RWPE1 (cell line): ENCODE measurements at regions not wholly inside any gene's neighbourhood (a gene's known extent, or its start where the extent isn't known, plus 50 kb on each side); places are given as distances from the start of the nearest gene placed in this dataset.
"Not testable (repeated sequence)": the region's sequence is repeated elsewhere in the genome, so short reads cannot be mapped to it uniquely, and the experiment has no call there.

ENCODE experiments used
- CTCF ChIA-PET: fragments of 350-600 bp; sonication (Branson Sonifier 250); formaldehyde crosslinking; extraction: SDS; loops from one replicate; lab custom pipeline; 2021; lab: Yijun Ruan, JAX
- POLR2A ChIA-PET: fragments of 400-600 bp; formaldehyde crosslinking; extraction: SDS; loops from one replicate; lab custom pipeline; 2020; ENCODE audit warnings: antibody characterized with exemption; ENCODE audit not compliant: low non-redundant PET; lab: Yijun Ruan, JAX
- DNase-seq: peaks from one replicate; pipeline ENCODE4 v3.0.0; 2012; ENCODE audit warnings: low spot score
- H3K27ac ChIP-seq: fragments of 450-650 bp; 2 replicates; pipeline ENCODE4 v1.5.1; 2017

DNA sequence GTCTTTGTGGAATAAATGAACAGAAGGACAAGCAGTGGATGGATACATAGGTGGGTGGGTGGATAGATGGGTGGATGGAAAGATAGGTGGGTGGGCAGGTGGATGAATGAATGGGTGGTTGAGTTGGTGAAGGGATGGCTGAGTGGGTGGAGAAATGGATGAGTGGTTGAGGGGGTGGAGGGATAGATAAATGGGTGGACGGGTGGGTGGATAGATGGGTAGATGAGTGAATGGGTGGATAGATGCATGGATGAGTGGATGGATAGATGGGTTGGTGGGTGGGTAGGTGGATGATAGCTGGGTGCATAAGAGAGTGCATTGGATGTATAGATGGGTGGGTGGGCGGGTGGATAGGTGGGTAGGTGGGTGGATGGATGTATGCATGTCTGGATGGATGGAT is 63.5 kb downstream of the UNC93B1 start:
- H3K27ac ChIP-seq, DNase-seq, CTCF ChIA-PET, POLR2A ChIA-PET: not testable (repeated sequence)

DNA sequence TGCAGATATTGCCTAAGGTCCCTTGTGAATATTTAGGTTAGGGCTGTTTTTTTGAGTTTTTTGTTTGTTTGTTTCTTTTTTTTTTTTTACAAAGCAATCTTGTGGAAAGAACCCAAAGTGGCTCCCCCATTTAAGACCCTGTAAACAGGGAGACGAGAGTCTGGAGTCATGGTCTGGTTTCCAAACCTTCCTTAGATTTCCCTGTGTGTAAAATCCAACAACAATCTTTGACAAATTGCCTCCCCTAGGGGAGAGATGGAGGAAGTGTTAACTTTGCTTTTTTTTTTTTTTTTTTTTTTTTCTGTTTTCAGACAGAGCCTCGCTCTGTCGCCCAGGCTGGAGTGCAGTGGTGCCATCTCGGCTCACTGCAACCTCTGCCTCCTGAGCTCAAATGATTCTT is 64.9 kb downstream of the UNC93B1 start:
- POLR2A ChIA-PET, CTCF ChIA-PET, H3K27ac ChIP-seq, DNase-seq: not testable (repeated sequence)

GRCh38 chr11:67938371-67938770 is 65.5 kb downstream of the UNC93B1 start:
- POLR2A ChIA-PET, CTCF ChIA-PET, DNase-seq, H3K27ac ChIP-seq: not testable (repeated sequence)

GRCh38 chr11:67923565-67923964 is 80.3 kb downstream of the UNC93B1 start:
- DNase-seq, POLR2A ChIA-PET, CTCF ChIA-PET, H3K27ac ChIP-seq: not testable (repeated sequence)

DNA sequence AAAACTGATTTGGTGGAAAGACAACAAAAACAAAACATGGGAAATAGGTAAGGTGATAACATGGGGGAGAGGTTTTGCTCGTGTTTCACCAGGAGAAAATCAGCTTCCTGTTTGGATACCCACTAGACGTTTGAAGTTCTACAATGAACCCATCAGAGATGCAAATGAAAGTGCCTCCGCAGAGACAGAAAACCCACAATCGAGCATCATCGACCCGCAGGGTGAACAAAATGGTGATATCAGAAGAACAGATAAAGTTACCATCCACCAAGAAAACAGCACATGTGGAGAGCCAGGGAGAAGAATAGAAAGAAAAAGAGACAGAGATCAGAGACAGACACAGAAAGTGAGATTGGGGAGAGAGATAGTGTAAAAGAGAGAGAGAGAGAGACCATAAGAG is 83.4 kb downstream of the UNC93B1 start:
- CTCF ChIA-PET, DNase-seq, POLR2A ChIA-PET, H3K27ac ChIP-seq: not testable (repeated sequence)

GRCh38 chr11:67912184-67912583 is 91.7 kb downstream of the UNC93B1 start:
- H3K27ac ChIP-seq, DNase-seq, POLR2A ChIA-PET, CTCF ChIA-PET: not testable (repeated sequence)

DNA sequence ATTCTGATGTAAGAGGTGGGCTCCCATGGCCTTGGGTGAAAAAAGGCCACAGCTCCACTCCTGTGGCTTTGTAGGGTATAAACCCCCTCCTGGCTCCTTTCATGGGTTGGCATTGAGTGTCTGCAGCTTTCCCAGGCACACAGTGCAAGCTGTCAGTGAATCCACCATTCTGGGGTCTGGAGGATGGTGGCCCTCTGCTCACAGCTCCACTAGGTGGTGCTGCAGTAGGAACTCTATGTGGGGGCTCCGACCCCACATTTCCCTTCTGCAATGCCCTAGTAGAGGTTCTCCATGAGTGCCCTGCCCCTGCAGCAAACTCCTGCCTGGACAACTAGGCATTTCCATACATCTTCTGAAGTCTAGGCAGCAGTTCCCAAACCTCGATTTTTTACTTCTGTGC is 92.7 kb downstream of the UNC93B1 start:
- H3K27ac ChIP-seq, CTCF ChIA-PET, POLR2A ChIA-PET, DNase-seq: not testable (repeated sequence)

DNA sequence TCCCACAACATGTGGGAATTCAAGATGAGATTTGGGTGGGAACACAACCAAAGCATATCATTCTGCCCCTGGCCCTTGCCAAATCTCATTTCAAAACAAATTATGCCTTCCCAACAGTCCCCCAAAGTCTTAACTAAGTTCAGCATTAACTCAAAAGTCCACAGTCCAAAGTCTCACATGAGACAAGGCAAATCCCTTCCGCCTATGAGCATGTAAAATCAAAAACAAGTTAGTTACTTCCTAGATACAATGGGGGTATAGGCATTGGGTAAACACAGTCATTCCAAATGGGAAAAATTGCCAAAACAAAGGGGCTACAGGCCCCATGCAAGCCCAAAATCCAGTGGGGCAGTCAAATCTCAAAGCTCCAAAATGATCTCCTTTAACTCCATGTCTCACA is 93.1 kb downstream of the UNC93B1 start:
- CTCF ChIA-PET, H3K27ac ChIP-seq, DNase-seq, POLR2A ChIA-PET: not testable (repeated sequence)

DNA sequence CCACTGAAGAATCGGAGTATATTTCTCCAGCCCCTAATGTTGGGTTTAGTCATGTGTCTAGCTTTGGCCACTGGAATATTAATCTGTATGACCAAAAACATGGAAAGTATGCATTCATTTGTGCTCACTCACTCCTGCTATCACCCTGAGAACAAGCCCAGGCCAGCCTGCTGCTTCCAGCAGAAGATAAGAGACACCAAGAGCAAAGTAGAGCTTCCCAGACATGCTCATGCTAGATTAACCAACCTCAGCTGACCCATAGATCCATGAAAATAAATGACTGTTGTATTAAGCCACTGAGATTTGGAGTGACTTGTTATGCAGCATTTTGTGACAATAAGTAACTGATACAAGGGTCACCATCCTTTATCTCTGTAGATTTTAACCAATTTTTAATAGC is 96.9 kb downstream of the UNC93B1 start:
- POLR2A ChIA-PET, CTCF ChIA-PET, DNase-seq, H3K27ac ChIP-seq: not testable (repeated sequence)

GRCh38 chr11:67899462-67899861 is 104.4 kb downstream of the UNC93B1 start:
- H3K27ac ChIP-seq: not testable (repeated sequence)

DNA sequence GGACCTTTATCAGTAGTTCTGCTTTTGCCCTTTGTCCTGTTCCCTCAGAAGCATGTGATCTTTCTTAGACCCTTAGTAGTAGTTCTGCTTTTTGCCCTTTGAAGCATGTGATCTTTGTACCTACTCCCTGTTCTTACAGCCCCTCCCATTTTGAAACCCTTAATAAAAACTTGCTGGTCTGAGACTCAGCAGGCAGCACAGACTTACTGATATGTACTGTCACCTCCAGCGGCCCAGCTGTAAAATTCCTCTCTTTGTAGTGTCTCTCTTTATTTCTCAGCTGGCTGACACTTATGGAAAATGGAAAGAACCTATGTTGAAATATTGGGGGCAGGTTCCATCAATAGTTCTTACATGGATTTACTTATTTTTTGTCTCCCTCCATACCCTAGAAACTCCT is 110.4 kb downstream of the UNC93B1 start:
- CTCF ChIA-PET, POLR2A ChIA-PET, H3K27ac ChIP-seq, DNase-seq: not testable (repeated sequence)

More at GRCh38 chr11:67899462-67899861, 104.4 kb downstream of the UNC93B1 start:
- POLR2A ChIA-PET, CTCF ChIA-PET, DNase-seq: not testable (repeated sequence)

DNA sequence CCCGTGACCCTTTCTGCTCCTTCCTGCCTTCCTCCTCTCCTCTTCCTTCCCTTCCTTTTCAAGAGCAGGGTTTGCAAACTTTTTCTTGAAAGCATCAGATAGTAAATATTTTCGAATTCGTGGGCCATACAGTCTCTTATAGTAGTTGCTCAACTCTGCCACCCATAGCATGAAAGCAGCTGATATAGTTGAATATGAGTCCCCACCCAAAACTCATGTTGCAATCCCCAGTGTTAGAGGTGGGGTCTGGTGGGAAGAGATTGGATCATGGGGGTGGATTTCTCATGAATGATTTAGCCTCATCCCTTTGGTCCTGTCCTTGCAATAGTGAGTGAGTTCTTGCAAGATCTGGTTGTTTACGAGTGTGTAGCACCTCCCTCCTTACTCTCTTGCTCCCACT is 114.3 kb downstream of the UNC93B1 start:
- DNase-seq, H3K27ac ChIP-seq, CTCF ChIA-PET, POLR2A ChIA-PET: not testable (repeated sequence)

- CTCF ChIA-PET, POLR2A ChIA-PET, H3K27ac ChIP-seq, DNase-seq: not testable (repeated sequence)
Observed at GRCh38 chr11:67888056-67888455, 115.8 kb downstream of the UNC93B1 start.

DNA sequence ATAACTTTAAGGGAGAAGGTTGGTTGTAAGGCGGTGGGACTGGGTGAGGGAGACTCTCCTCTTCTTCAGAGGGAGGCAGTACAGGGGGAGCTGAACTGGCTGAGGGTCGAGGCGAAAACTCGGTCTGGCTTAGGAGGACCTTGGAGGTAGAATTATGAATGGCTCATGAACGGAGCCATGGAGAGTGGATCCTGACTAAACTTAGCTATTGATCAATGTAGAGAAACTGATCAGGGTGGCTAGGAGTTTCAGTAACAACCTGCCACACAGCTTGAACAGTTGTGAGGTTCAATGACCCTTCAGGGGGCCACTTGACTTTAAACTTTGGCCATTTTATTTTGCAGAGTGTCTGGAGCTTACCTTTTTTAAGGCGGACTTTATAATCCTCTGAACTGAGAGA is 117.2 kb downstream of the UNC93B1 start:
- H3K27ac ChIP-seq, CTCF ChIA-PET, POLR2A ChIA-PET, DNase-seq: not testable (repeated sequence)

GRCh38 chr11:67886207-67886606 is 117.7 kb downstream of the UNC93B1 start:
- POLR2A ChIA-PET, DNase-seq, H3K27ac ChIP-seq: not testable (repeated sequence)
- CTCF ChIA-PET: interaction anchor here (0.6 kb wide), 1 partner anchor 40 kb away, joined by 3 read pairs; no protein-coding TSS in a partner anchor

DNA sequence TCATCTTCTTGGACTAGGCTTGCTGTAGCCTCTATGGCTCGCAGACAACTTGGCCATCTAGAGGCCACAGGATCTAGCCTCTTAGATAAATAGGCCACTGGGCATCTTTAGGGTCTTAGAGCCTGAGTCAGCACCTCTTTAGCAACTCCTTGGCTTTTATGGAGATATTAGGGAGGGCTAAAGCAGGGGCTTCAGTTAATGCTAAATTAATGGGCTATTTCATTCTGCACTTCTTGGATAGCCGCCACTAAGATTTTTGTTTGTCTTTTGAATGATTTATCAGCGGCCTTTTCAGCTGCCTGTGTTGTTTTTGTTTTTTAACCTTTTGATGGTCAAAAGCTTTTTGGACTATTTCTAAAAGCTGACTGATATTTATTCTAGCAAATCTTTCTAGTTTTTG is 118.3 kb downstream of the UNC93B1 start:
- DNase-seq, H3K27ac ChIP-seq, POLR2A ChIA-PET: not testable (repeated sequence)
- CTCF ChIA-PET: interaction anchor here (0.6 kb wide), 1 partner anchor 40 kb away, joined by 3 read pairs; no protein-coding TSS in a partner anchor

- POLR2A ChIA-PET, DNase-seq, CTCF ChIA-PET, H3K27ac ChIP-seq: not testable (repeated sequence)
Observed at GRCh38 chr11:67884761-67885558, 118.9 kb downstream of the UNC93B1 start.
